GM12892 (cell line): ENCODE measurements at regions not wholly inside any gene's neighbourhood (a gene's known extent, or its start where the extent isn't known, plus 50 kb on each side); places are given as distances from the start of the nearest gene placed in this dataset.

ENCODE experiments used
- POLR2A ChIP-seq: IDR thresholded peaks from 2 replicates; pipeline ENCODE4 v1.6.1; 2011; ENCODE audit warnings: low read depth, low read length, control low read depth
- POLR2AphosphoS5 ChIP-seq: IDR thresholded peaks from 2 replicates; pipeline ENCODE4 v1.6.1; 2011; ENCODE audit warnings: low read depth, low read length, control low read depth

- no peak for TF ChIP-seq POLR2AphosphoS5
- TF ChIP-seq POLR2A, result no peak
Observed at GRCh38 chr13:100826441-100826840, 151.8 kb upstream of the TMTC4 start.
